GM12892 (cell line): ENCODE measurements at regions not wholly inside any gene's neighbourhood (a gene's known extent, or its start where the extent isn't known, plus 50 kb on each side); places are given as distances from the start of the nearest gene placed in this dataset.

Source experiments
- DNase-seq: peaks from one replicate; pipeline ENCODE4 v3.0.0; 2011; ENCODE audit not compliant: insufficient read length
- FAIRE-seq: peaks from 2 replicates; lab custom pipeline; 2011; peaks lifted over from hg19 to GRCh38; lab: Jason Lieb, UNC
- POLR2A ChIP-seq: IDR thresholded peaks from 2 replicates; pipeline ENCODE4 v1.6.1; 2011; ENCODE audit warnings: low read depth, low read length, control low read depth
- POLR2AphosphoS5 ChIP-seq: IDR thresholded peaks from 2 replicates; pipeline ENCODE4 v1.6.1; 2011; ENCODE audit warnings: low read depth, low read length, control low read depth
- TAF1 ChIP-seq: IDR thresholded peaks from 2 replicates; pipeline ENCODE4 v1.6.1; 2011; ENCODE audit warnings: low read depth, mild to moderate bottlenecking, control low read depth, low read length, borderline replicate concordance

GRCh38 chr13:106850973-106851650 lies 283.2 kb upstream of the ARGLU1 start:
- DNase-seq (no peak), FAIRE-seq (no peak)
- no peak for TF ChIP-seq POLR2AphosphoS5
- no peak for TF ChIP-seq POLR2A
- no peak for TF ChIP-seq TAF1

GRCh38 chr13:106846571-106847448 lies 278.9 kb upstream of the ARGLU1 start:
- no peak for TF ChIP-seq POLR2AphosphoS5
- TF ChIP-seq TAF1 = no peak
- no peak for TF ChIP-seq POLR2A
- no peak for DNase-seq

GRCh38 chr13:106836186-106836802 lies 268.4 kb upstream of the ARGLU1 start:
- FAIRE-seq (no peak), DNase-seq (no peak)

More at GRCh38 chr13:106846571-106847448, 278.9 kb upstream of the ARGLU1 start:
- no peak for FAIRE-seq

GRCh38 chr13:106835477-106835876 lies 267.5 kb upstream of the ARGLU1 start:
- TF ChIP-seq TAF1 (no peak), POLR2A (no peak), POLR2AphosphoS5 (no peak)
- no peak for DNase-seq
- FAIRE-seq = no peak

More at GRCh38 chr13:106836186-106836802, 268.4 kb upstream of the ARGLU1 start:
- TF ChIP-seq POLR2A (no peak), TAF1 (no peak), POLR2AphosphoS5 (no peak)

GRCh38 chr13:106821979-106822378 lies 254.0 kb upstream of the ARGLU1 start:
- no peak for FAIRE-seq
- TF ChIP-seq POLR2A (no peak), TAF1 (no peak), POLR2AphosphoS5 (no peak)
- no peak for DNase-seq

GRCh38 chr13:106819413-106820180 lies 251.7 kb upstream of the ARGLU1 start:
- DNase-seq = no peak
- TF ChIP-seq TAF1 = no peak
- TF ChIP-seq POLR2AphosphoS5 = no peak
- no peak for FAIRE-seq

- no peak for TF ChIP-seq TAF1
- no peak for TF ChIP-seq POLR2AphosphoS5
- no peak for TF ChIP-seq POLR2A
- no peak for DNase-seq
- no peak for FAIRE-seq
Measured at GRCh38 chr13:106818971-106819370, 251.0 kb upstream of the ARGLU1 start.

GRCh38 chr13:106815545-106815944 lies 247.6 kb upstream of the ARGLU1 start:
- TF ChIP-seq POLR2A (no peak), POLR2AphosphoS5 (no peak), TAF1 (no peak)
- FAIRE-seq (no peak), DNase-seq (no peak)

GRCh38 chr13:106814463-106814862 lies 246.5 kb upstream of the ARGLU1 start:
- TF ChIP-seq TAF1 = no peak
- no peak for TF ChIP-seq POLR2AphosphoS5
- TF ChIP-seq POLR2A = no peak
- FAIRE-seq (no peak), DNase-seq (no peak)

GRCh38 chr13:106810069-106810468 lies 242.1 kb upstream of the ARGLU1 start:
- FAIRE-seq (no peak), DNase-seq (no peak)
- TF ChIP-seq POLR2AphosphoS5 (no peak), POLR2A (no peak), TAF1 (no peak)

GRCh38 chr13:106804991-106805390 lies 237.1 kb upstream of the ARGLU1 start:
- DNase-seq = no peak
- no peak for FAIRE-seq
- TF ChIP-seq POLR2AphosphoS5 (no peak), TAF1 (no peak), POLR2A (no peak)
